ENCODE measurements at regions not wholly inside any gene's neighbourhood (a gene's known extent, or its start where the extent isn't known, plus 50 kb on each side); places are given as distances from the start of the nearest gene placed in this dataset.

GRCh38 chr22:49687786-49688515, 139.7 kb downstream of the BRD1 start:
- DNase-seq = no peak
- Mint-ChIP-seq H3K4me1 (ENCODE audit: low read depth) (no peaks in the 10 kb centered on the region), H3K4me3 (no peak overlapping the region), H3K27ac (no peak overlapping the region), H3K9me3 (peaks cover 57% of the 10 kb centered on the region), H3K36me3 (ENCODE audit: low read depth) (peaks cover 12% of the 10 kb centered on the region; the same call in 1 of the 2 replicates), H3K27me3 (ENCODE audit: insufficient read depth) (no peaks in the 10 kb centered on the region; the same call in none of the 2 replicates)
- no peak for TF ChIP-seq CTCF (IDR thresholded peaks at IDR 0.05)

GRCh38 chr22:49687333-49687732, 140.3 kb downstream of the BRD1 start:
- H3K27ac Mint-ChIP-seq = no peak overlapping the region
- H3K9me3 Mint-ChIP-seq = peaks cover 59% of the 10 kb centered on the region
- H3K27me3 Mint-ChIP-seq (ENCODE audit: insufficient read depth) = no peaks in the 10 kb centered on the region; the same call in none of the 2 replicates
- DNase-seq = no peak
- TF ChIP-seq CTCF (IDR thresholded peaks at IDR 0.05) = no peak
- no peaks in the 10 kb centered on the region for H3K4me1 Mint-ChIP-seq (ENCODE audit: low read depth)
- no peak overlapping the region for H3K4me3 Mint-ChIP-seq
- H3K36me3 Mint-ChIP-seq (ENCODE audit: low read depth) = peaks cover 9% of the 10 kb centered on the region; the same call in 1 of the 2 replicates

GRCh38 chr22:49686495-49687219, 141.0 kb downstream of the BRD1 start:
- Mint-ChIP-seq H3K4me3 (no peak overlapping the region), H3K27me3 (ENCODE audit: insufficient read depth) (no peaks in the 10 kb centered on the region; the same call in none of the 2 replicates), H3K4me1 (ENCODE audit: low read depth) (no peaks in the 10 kb centered on the region), H3K36me3 (ENCODE audit: low read depth) (peaks cover 6% of the 10 kb centered on the region; the same call in 1 of the 2 replicates), H3K9me3 (peaks cover 52% of the 10 kb centered on the region), H3K27ac (no peak overlapping the region)
- no peak for DNase-seq
- TF ChIP-seq CTCF (IDR thresholded peaks at IDR 0.05) = no peak

- DNase-seq = no peak
- no peaks in the 10 kb centered on the region; the same call in none of the 2 replicates for H3K27me3 Mint-ChIP-seq (ENCODE audit: insufficient read depth)
Measured at GRCh38 chr22:49685686-49686085, 142.0 kb downstream of the BRD1 start.

GRCh38 chr22:49685116-49685515, 142.6 kb downstream of the BRD1 start:
- no peaks in the 10 kb centered on the region for H3K4me1 Mint-ChIP-seq (ENCODE audit: low read depth)
- H3K9me3 Mint-ChIP-seq = peaks cover 38% of the 10 kb centered on the region
- no peaks in the 10 kb centered on the region for H3K36me3 Mint-ChIP-seq (ENCODE audit: low read depth)
- no peak for DNase-seq
- no peak overlapping the region for H3K27ac Mint-ChIP-seq
- no peaks in the 10 kb centered on the region; the same call in 1 of the 2 replicates for H3K27me3 Mint-ChIP-seq (ENCODE audit: insufficient read depth)
- H3K4me3 Mint-ChIP-seq = no peak overlapping the region
- no peak for TF ChIP-seq CTCF (IDR thresholded peaks at IDR 0.05)

More at GRCh38 chr22:49685686-49686085, 142.0 kb downstream of the BRD1 start:
- no peak for TF ChIP-seq CTCF (IDR thresholded peaks at IDR 0.05)
- Mint-ChIP-seq H3K36me3 (ENCODE audit: low read depth) (peaks cover 5% of the 10 kb centered on the region; the same call in 1 of the 2 replicates), H3K4me1 (ENCODE audit: low read depth) (no peaks in the 10 kb centered on the region), H3K9me3 (peaks cover 44% of the 10 kb centered on the region), H3K27ac (no peak overlapping the region), H3K4me3 (no peak overlapping the region)
